Panc1 (cell line): ENCODE measurements at regions not wholly inside any gene's neighbourhood (a gene's known extent, or its start where the extent isn't known, plus 50 kb on each side); places are given as distances from the start of the nearest gene placed in this dataset.

ENCODE experiments used
- CTCF ChIP-seq: fragments of 450-650 bp; IDR thresholded peaks from 2 replicates; pipeline ENCODE4 v1.5.1; 2017; ENCODE audit warnings: mild to moderate bottlenecking
- SIN3A ChIP-seq: IDR thresholded peaks from 2 replicates; pipeline ENCODE4 v1.6.1; 2012; ENCODE audit warnings: low read depth, mild to moderate bottlenecking, low read length, moderate library complexity, borderline replicate concordance; ENCODE audit not compliant: insufficient read depth

- no peak for TF ChIP-seq CTCF
- no peak for TF ChIP-seq SIN3A
Observed at GRCh38 chr5:30594331-30594730, 599.2 kb upstream of the CDH6 start.
